H7 (cell line): ENCODE measurements at regions not wholly inside any gene's neighbourhood (a gene's known extent, or its start where the extent isn't known, plus 50 kb on each side); places are given as distances from the start of the nearest gene placed in this dataset.

ENCODE experiments used
- DNase-seq: peaks from one replicate; pipeline ENCODE4 v3.0.0; 2012
- H3K27me3 ChIP-seq: 2 replicates; pipeline ENCODE4 v1.6.0; 2011; ENCODE audit warnings: mild to moderate bottlenecking, low read length; ENCODE audit not compliant: control insufficient read depth, insufficient read depth
- H3K36me3 ChIP-seq: replicated peaks from 2 replicates; pipeline ENCODE4 v1.5.1; 2011; ENCODE audit warnings: low read length; ENCODE audit not compliant: control insufficient read depth, insufficient read depth
- H3K4me3 ChIP-seq: 2 replicates; pipeline ENCODE4 v1.5.1; 2011; ENCODE audit warnings: low read depth, mild to moderate bottlenecking, control low read depth, low read length, moderate library complexity; ENCODE audit not compliant: insufficient read depth

GRCh38 chr22:23373601-23374000 is 193.3 kb downstream of the BCR start:
- Histone ChIP-seq H3K36me3 (no peaks in the 10 kb centered on the region), H3K27me3 (peaks cover 61% of the 10 kb centered on the region), H3K4me3 (no peak overlapping the region)
- no peak for DNase-seq

- DNase-seq: no peak
- Histone ChIP-seq H3K36me3 (no peaks in the 10 kb centered on the region), H3K27me3 (peaks cover 84% of the 10 kb centered on the region), H3K4me3 (no peak overlapping the region)
Measured at GRCh38 chr22:23370251-23370650, 189.9 kb downstream of the BCR start.

- no peak for DNase-seq
- H3K36me3 ChIP-seq: no peaks in the 10 kb centered on the region
- peaks cover 84% of the 10 kb centered on the region for H3K27me3 ChIP-seq
- no peak overlapping the region for H3K4me3 ChIP-seq
Measured at GRCh38 chr22:23369054-23369685, 188.9 kb downstream of the BCR start.
